ENCODE measurements at regions not wholly inside any gene's neighbourhood (a gene's known extent, or its start where the extent isn't known, plus 50 kb on each side); places are given as distances from the start of the nearest gene placed in this dataset.

DNA sequence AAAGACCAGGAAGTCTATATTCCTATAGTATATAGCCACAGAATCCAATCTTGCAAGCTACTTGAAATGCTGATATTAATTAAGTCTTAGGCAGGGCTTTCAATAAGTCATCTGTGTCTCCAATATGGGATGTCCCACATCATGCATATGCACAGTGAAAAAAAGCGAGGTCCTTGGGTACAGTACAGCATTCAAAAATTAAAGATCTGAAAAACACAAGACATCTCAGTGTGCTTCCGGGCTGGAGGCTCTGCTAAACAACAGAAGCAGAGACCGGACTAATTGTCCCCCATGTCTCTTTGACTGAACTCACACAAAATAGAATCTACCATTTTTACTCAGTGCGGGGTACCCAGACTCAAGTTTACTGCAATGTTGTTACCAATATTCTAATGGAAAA is 156.0 kb downstream of the DAD1 start:
- TF ChIP-seq, protein P1, sequence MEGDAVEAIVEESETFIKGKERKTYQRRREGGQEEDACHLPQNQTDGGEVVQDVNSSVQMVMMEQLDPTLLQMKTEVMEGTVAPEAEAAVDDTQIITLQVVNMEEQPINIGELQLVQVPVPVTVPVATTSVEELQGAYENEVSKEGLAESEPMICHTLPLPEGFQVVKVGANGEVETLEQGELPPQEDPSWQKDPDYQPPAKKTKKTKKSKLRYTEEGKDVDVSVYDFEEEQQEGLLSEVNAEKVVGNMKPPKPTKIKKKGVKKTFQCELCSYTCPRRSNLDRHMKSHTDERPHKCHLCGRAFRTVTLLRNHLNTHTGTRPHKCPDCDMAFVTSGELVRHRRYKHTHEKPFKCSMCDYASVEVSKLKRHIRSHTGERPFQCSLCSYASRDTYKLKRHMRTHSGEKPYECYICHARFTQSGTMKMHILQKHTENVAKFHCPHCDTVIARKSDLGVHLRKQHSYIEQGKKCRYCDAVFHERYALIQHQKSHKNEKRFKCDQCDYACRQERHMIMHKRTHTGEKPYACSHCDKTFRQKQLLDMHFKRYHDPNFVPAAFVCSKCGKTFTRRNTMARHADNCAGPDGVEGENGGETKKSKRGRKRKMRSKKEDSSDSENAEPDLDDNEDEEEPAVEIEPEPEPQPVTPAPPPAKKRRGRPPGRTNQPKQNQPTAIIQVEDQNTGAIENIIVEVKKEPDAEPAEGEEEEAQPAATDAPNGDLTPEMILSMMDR (IDR thresholded peaks at IDR 0.05), result no peak
- no peak for TF ChIP-seq POLR2AphosphoS5 (IDR thresholded peaks at IDR 0.05; ENCODE audit: insufficient read depth in 1 of 2, low read depth in 1 of 2)

Data from vagina (tissue), 2 donors.